H1 (cell line): ENCODE measurements at regions not wholly inside any gene's neighbourhood (a gene's known extent, or its start where the extent isn't known, plus 50 kb on each side); places are given as distances from the start of the nearest gene placed in this dataset.

Experiments used
- CTCF ChIA-PET: fragments of 300-600 bp; sonication (Branson Sonifier 250); formaldehyde crosslinking; loops from one replicate; lab custom pipeline; 2021; ENCODE audit not compliant: partially characterized antibody; lab: Charles Lee
- POLR2A ChIA-PET: fragments of 300-600 bp; sonication (Branson Sonifier 250); formaldehyde crosslinking; loops from one replicate; lab custom pipeline; 2021; ENCODE audit warnings: inconsistent platforms; ENCODE audit not compliant: partially characterized antibody; lab: Charles Lee
- DNase-seq, 2 experiments: peaks; one replicate each; pipeline versions ENCODE4 v3.0.0 to v3.0.0-alpha.2; 2010 to 2022; ENCODE audit warnings: low spot score in 2 of 2, low read depth in 1 of 2, mixed read lengths in 1 of 2
- FAIRE-seq: peaks from 2 replicates; lab custom pipeline; 2011; peaks lifted over from hg19 to GRCh38; lab: Jason Lieb, UNC
- H2AFZ ChIP-seq: 2 replicates; pipeline ENCODE4 v1.8.1; 2012; ENCODE audit warnings: low read length, inconsistent platforms
- H2AK5ac ChIP-seq: 2 replicates; pipeline ENCODE4 v1.6.1; 2013; ENCODE audit warnings: low read depth, low read length
- H2BK120ac ChIP-seq: replicated peaks from 2 replicates; pipeline ENCODE3; 2013; ENCODE audit warnings: low read depth, low read length, inconsistent platforms
- H2BK12ac ChIP-seq: 2 replicates; pipeline ENCODE4 v1.6.1; 2013; ENCODE audit warnings: low read depth, low read length
- H2BK15ac ChIP-seq: 2 replicates; pipeline ENCODE4 v1.6.1; 2013; ENCODE audit warnings: low read length
- H2BK20ac ChIP-seq: 2 replicates; pipeline ENCODE4 v1.6.1; 2013; ENCODE audit warnings: low read length
- H2BK5ac ChIP-seq: 2 replicates; pipeline ENCODE4 v1.6.1; 2013; ENCODE audit warnings: low read depth, low read length
- H3K14ac ChIP-seq: 2 replicates; pipeline ENCODE4 v1.6.1; 2013; ENCODE audit warnings: inconsistent platforms; ENCODE audit not compliant: insufficient read length
- H3K18ac ChIP-seq: 2 replicates; pipeline ENCODE4 v1.6.1; 2013; ENCODE audit warnings: low read length; ENCODE audit errors: extremely low read depth
- H3K23ac ChIP-seq: 2 replicates; pipeline ENCODE4 v1.6.1; 2013; ENCODE audit warnings: inconsistent platforms; ENCODE audit not compliant: insufficient read length
- H3K23me2 ChIP-seq: 2 replicates; pipeline ENCODE4 v1.6.1; 2013; ENCODE audit warnings: low read depth, low read length
- H3K27ac ChIP-seq: 2 replicates; pipeline ENCODE4 v1.6.1; 2011; ENCODE audit warnings: low read depth, low read length, inconsistent platforms
- H3K27me3 ChIP-seq, 4 experiments: replicated peaks in 1 of 4; 1 replicate in 1 of 4; 2 replicates in 3 of 4; pipeline versions ENCODE4 v1.6.1 to v1.8.1; 2011 to 2013; ENCODE audit warnings: low read length in 3 of 4, mild to moderate bottlenecking in 3 of 4, inconsistent platforms in 2 of 4, mixed read lengths in 2 of 4, moderate library complexity in 1 of 4; ENCODE audit not compliant: control insufficient read depth in 3 of 4, insufficient read depth in 3 of 4; ENCODE audit errors: extremely low read depth in 1 of 4
- H3K36me3 ChIP-seq, 4 experiments: 2 replicates each; pipeline versions ENCODE4 v1.6.1 to v1.8.1; 2011 to 2013; ENCODE audit warnings: mild to moderate bottlenecking in 4 of 4, low read length in 3 of 4, moderate library complexity in 2 of 4, control low read depth in 1 of 4, inconsistent platforms in 1 of 4; ENCODE audit not compliant: insufficient read depth in 4 of 4, control insufficient read depth in 2 of 4
- H3K4ac ChIP-seq: replicated peaks from 2 replicates; pipeline ENCODE3; 2013; ENCODE audit warnings: low read length, low read depth, mixed read lengths, inconsistent platforms; ENCODE audit not compliant: insufficient read length
- H3K4me1 ChIP-seq, 4 experiments: replicated peaks in 1 of 4; 1 replicate in 1 of 4; 2 replicates in 3 of 4; pipeline versions ENCODE4 v1.6.1 to v1.8.1; 2011 to 2013; ENCODE audit warnings: low read length in 3 of 4, inconsistent platforms in 2 of 4, mixed read lengths in 1 of 4; ENCODE audit not compliant: insufficient read depth in 4 of 4, control insufficient read depth in 3 of 4
- H3K4me2 ChIP-seq, 2 experiments: 2 replicates each; pipeline versions ENCODE4 v1.6.1 to v1.8.1; 2011 to 2013; ENCODE audit warnings: low read depth in 2 of 2, low read length in 2 of 2, control low read depth in 1 of 2, inconsistent platforms in 1 of 2, mild to moderate bottlenecking in 1 of 2; ENCODE audit not compliant: insufficient read depth in 1 of 2
- H3K4me3 ChIP-seq, 4 experiments: fragments of 200-600, 300-600 bp in 1 of 4; sonication (generic), shearing (Covaris generic), sonication (Bioruptor Twin) in 1 of 4; 2 replicates each; pipeline versions ENCODE4 v1.5.1 to v1.8.1; 2011 to 2016; ENCODE audit warnings: low read length in 4 of 4, low read depth in 3 of 4, control low read depth in 2 of 4, inconsistent platforms in 2 of 4, mild to moderate bottlenecking in 2 of 4, mixed read lengths in 1 of 4, moderate library complexity in 1 of 4; ENCODE audit not compliant: insufficient read depth in 2 of 4; ENCODE audit errors: extremely low read depth in 1 of 4
- H3K56ac ChIP-seq: replicated peaks from 2 replicates; pipeline ENCODE3; 2013; ENCODE audit warnings: low read depth, mild to moderate bottlenecking, mixed read lengths, low read length, inconsistent platforms; ENCODE audit not compliant: insufficient read length
- H3K79me1 ChIP-seq: 2 replicates; pipeline ENCODE4 v1.6.1; 2013; ENCODE audit warnings: low read depth, low read length, control low read depth
- H3K79me2 ChIP-seq, 2 experiments: 2 replicates each; pipeline versions ENCODE4 v1.6.1 to v1.8.1; 2012 to 2013; ENCODE audit warnings: low read length in 2 of 2, mild to moderate bottlenecking in 2 of 2, inconsistent platforms in 1 of 2; ENCODE audit not compliant: insufficient read depth in 2 of 2, control insufficient read depth in 1 of 2
- H3K9ac ChIP-seq, 4 experiments: replicated peaks in 1 of 4; 1 replicate in 1 of 4; 2 replicates in 3 of 4; pipeline versions ENCODE4 v1.6.1 to v1.8.1; 2011 to 2013; ENCODE audit warnings: low read depth in 3 of 4, low read length in 3 of 4, control low read depth in 2 of 4, mild to moderate bottlenecking in 2 of 4, moderate library complexity in 2 of 4, inconsistent platforms in 1 of 4; ENCODE audit errors: extremely low read depth in 1 of 4
- H3K9me3 ChIP-seq, 2 experiments: 2 replicates each; pipeline versions ENCODE4 v1.6.1 to v1.8.1; 2012 to 2013; ENCODE audit warnings: mild to moderate bottlenecking in 2 of 2, moderate library complexity in 2 of 2, control low read depth in 1 of 2, inconsistent platforms in 1 of 2, low read depth in 1 of 2, low read length in 1 of 2, mixed read lengths in 1 of 2; ENCODE audit not compliant: insufficient read depth in 2 of 2
- H4K20me1 ChIP-seq, 2 experiments: replicated peaks in 1 of 2; 2 replicates each; pipeline versions ENCODE3 to v1.8.1; 2011 to 2013; ENCODE audit warnings: inconsistent platforms in 2 of 2, low read length in 2 of 2, mild to moderate bottlenecking in 1 of 2; ENCODE audit not compliant: insufficient read depth in 2 of 2, control insufficient read depth in 1 of 2
- H4K5ac ChIP-seq: 2 replicates; pipeline ENCODE4 v1.6.1; 2013; ENCODE audit warnings: low read length, low read depth, mixed read lengths, inconsistent platforms; ENCODE audit not compliant: insufficient read length
- H4K8ac ChIP-seq: 2 replicates; pipeline ENCODE4 v1.8.0; 2013; ENCODE audit warnings: mild to moderate bottlenecking, moderate library complexity, low read length, inconsistent platforms; ENCODE audit not compliant: insufficient read depth; ENCODE audit errors: extremely low read depth
- H4K91ac ChIP-seq: replicated peaks from 2 replicates; pipeline ENCODE3; 2013; ENCODE audit warnings: low read length, mixed read lengths, inconsistent platforms; ENCODE audit not compliant: insufficient read length
- CHD1 ChIP-seq: IDR thresholded peaks from 2 replicates; pipeline ENCODE4 v1.6.1; 2012; ENCODE audit warnings: low read depth, low read length, improper control_type of control experiment
- CREB1 ChIP-seq: IDR thresholded peaks from 2 replicates; pipeline ENCODE4 v1.6.1; 2012; ENCODE audit warnings: inconsistent platforms
- EGR1 ChIP-seq: IDR thresholded peaks from 2 replicates; pipeline ENCODE4 v1.6.1; 2011; ENCODE audit warnings: low read depth, low read length, borderline replicate concordance
- GABPA ChIP-seq: IDR thresholded peaks from 2 replicates; pipeline ENCODE4 v1.6.1; 2011; ENCODE audit warnings: mild to moderate bottlenecking, low read length, moderate library complexity, borderline replicate concordance; ENCODE audit not compliant: insufficient read depth
- GTF2F1 ChIP-seq: IDR thresholded peaks from 2 replicates; pipeline ENCODE4 v1.6.1; 2012; ENCODE audit warnings: low read depth, low read length, improper control_type of control experiment, borderline replicate concordance
- HDAC2 ChIP-seq, 2 experiments: fragments of 300-600 bp in 1 of 2; sonication (generic) in 1 of 2; IDR thresholded peaks; 2 replicates each; pipeline ENCODE4 v1.6.1; 2011 to 2012; ENCODE audit warnings: low read depth in 2 of 2, low read length in 2 of 2, mild to moderate bottlenecking in 2 of 2, moderate library complexity in 2 of 2, borderline replicate concordance in 1 of 2, inconsistent platforms in 1 of 2
- KDM5A ChIP-seq: fragments of 200-600 bp; IDR thresholded peaks from 2 replicates; pipeline ENCODE4 v1.7.1; 2012; ENCODE audit warnings: mild to moderate bottlenecking, low read length, inconsistent platforms, mixed read lengths
- SP1 ChIP-seq: IDR thresholded peaks from 2 replicates; pipeline ENCODE4 v1.6.1; 2011; ENCODE audit warnings: low read depth, low read length
- SP4 ChIP-seq: IDR thresholded peaks from 2 replicates; pipeline ENCODE4 v1.6.1; 2012; ENCODE audit warnings: low read length, inconsistent platforms
- SUZ12 ChIP-seq: fragments of 200-600 bp; sonication (generic); IDR thresholded peaks from 2 replicates; pipeline ENCODE4 v1.6.1; 2012; ENCODE audit warnings: mild to moderate bottlenecking, inconsistent platforms, low read length, moderate library complexity, mixed read lengths
- TAF1 ChIP-seq: IDR thresholded peaks from 2 replicates; pipeline ENCODE4 v1.6.1; 2011; ENCODE audit warnings: mild to moderate bottlenecking, low read depth, low read length
- TBP ChIP-seq: IDR thresholded peaks from 2 replicates; pipeline ENCODE4 v1.6.1; 2011; ENCODE audit warnings: low read depth, low read length, improper control_type of control experiment
- TCF12 ChIP-seq: IDR thresholded peaks from 2 replicates; pipeline ENCODE4 v1.6.1; 2011; ENCODE audit warnings: low read depth, mild to moderate bottlenecking, low read length
- YY1 ChIP-seq: IDR thresholded peaks from 2 replicates; pipeline ENCODE4 v1.6.1; 2011; ENCODE audit warnings: low read depth, mild to moderate bottlenecking, low read length
- ZNF274 ChIP-seq: IDR thresholded peaks from 2 replicates; pipeline ENCODE4 v1.7.0; 2012; ENCODE audit warnings: low read length, borderline replicate concordance; ENCODE audit errors: extremely low read depth
- WGBS, 2 experiments: shearing (Covaris generic) in 1 of 2; methylation state at CpG; one replicate each; pipeline versions ENCODE4 v1.1.6 to v1.1.7; 2013 to 2015; ENCODE audit warnings: low lambda C conversion rate in 2 of 2, mixed read lengths in 2 of 2, inconsistent platforms in 1 of 2, low coverage in 1 of 2, missing lambda C conversion rate in 1 of 2; ENCODE audit not compliant: insufficient replicate concordance in 2 of 2, insufficient coverage in 1 of 2, insufficient read length in 1 of 2; ENCODE audit errors: extremely low coverage in 1 of 2, missing lambda C conversion rate in 1 of 2; 5-methylcytosine and 5-hydroxymethylcytosine counted together
- TF ChIP-seq, protein P1 (sequence below): IDR thresholded peaks from 2 replicates; pipeline ENCODE4 v1.6.1; 2011; ENCODE audit warnings: low read depth, mild to moderate bottlenecking, low read length; ENCODE audit not compliant: insufficient read depth

DNA sequence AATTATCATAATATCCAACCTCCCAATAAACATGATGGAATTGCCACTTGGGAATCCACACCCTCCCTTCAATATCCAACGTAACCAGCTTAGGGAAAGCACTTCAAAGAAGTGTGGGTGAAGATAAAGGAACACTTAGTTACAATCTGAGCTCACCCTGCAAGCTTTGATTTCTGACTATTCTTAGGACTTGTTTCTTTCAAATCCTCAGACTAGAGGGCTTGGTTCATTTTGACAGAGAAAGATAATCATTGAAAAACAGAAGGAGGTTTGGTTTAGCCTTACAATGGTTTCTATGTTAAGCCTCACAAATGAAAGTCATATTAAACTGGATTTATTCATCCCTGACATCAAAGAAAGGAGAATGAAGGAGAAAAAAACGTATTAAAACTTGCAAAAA is 57.9 kb upstream of the SYT13 start:
- Histone ChIP-seq H4K20me1 (no peaks in the 10 kb centered on the region), H3K18ac (no peak overlapping the region), H3K56ac (no peak overlapping the region), H3K36me3 (no peaks in the 10 kb centered on the region), H3K9me3 (no peaks in the 10 kb centered on the region), H2BK20ac (no peak overlapping the region), H4K5ac (no peak overlapping the region), H2BK120ac (no peak overlapping the region), H3K4me3 (no peak overlapping the region), H3K23ac (no peak overlapping the region), H4K8ac (no peak overlapping the region), H3K27ac (no peak overlapping the region), H3K79me1 (no peaks in the 10 kb centered on the region), H2BK5ac (no peak overlapping the region), H3K4ac (no peak overlapping the region), H3K4me2 (no peak overlapping the region), H3K23me2 (no peaks in the 10 kb centered on the region), H3K9ac (no peak overlapping the region), H3K4me1 (peaks cover 0 to 14% (median 6%) of the 10 kb centered on the region in 4 experiments; a peak in 4 of 7 replicates), H2AFZ (no peak overlapping the region), H3K27me3 (no peaks in the 10 kb centered on the region; a peak in 1 of 7 replicates), H2BK12ac (no peak overlapping the region), H2BK15ac (no peak overlapping the region), H2AK5ac (no peak overlapping the region), H4K91ac (no peak overlapping the region), H3K14ac (no peak overlapping the region), H3K79me2 (no peaks in the 10 kb centered on the region)
- no peak for DNase-seq
- CTCF ChIA-PET = interaction anchor here (1.1 to 1.2 kb wide), 2 partner anchors 11 to 427 kb away, joined by 4 to 5 read pairs; no protein-coding TSS in a partner anchor
- WGBS, 2 experiments = 63% methylated on average over 2 of the region's 2 CpGs; no CpG with 5 or more reads in 1 of the 2 experiments
- no peak for FAIRE-seq
- POLR2A ChIA-PET = no interaction called here
- TF ChIP-seq YY1 (no peak), TCF12 (no peak), SP1 (no peak), TBP (no peak), ZNF274 (no peak), HDAC2 (IDR thresholded peaks at IDR 0.05; ENCODE audit: borderline replicate concordance in 1 of 2, low read depth in 2 of 2, low read length in 2 of 2) (no peak), SP4 (no peak), GTF2F1 (no peak), TAF1 (no peak), EGR1 (no peak), CHD1 (no peak), KDM5A (no peak), GABPA (no peak), CREB1 (no peak), SUZ12 (no peak)
- TF ChIP-seq, protein P1, sequence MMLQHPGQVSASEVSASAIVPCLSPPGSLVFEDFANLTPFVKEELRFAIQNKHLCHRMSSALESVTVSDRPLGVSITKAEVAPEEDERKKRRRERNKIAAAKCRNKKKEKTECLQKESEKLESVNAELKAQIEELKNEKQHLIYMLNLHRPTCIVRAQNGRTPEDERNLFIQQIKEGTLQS = no peak
